Lung microvascular endothelial cell (primary cell): ENCODE measurements at regions not wholly inside any gene's neighbourhood (a gene's known extent, or its start where the extent isn't known, plus 50 kb on each side); places are given as distances from the start of the nearest gene placed in this dataset.
"Not testable (repeated sequence)": the region's sequence is repeated elsewhere in the genome, so short reads cannot be mapped to it uniquely, and the experiment has no call there.

ENCODE experiments used
- DNase-seq, 2 donors: peaks; one replicate each; pipeline versions ENCODE4 v3.0.0 to v3.0.0-alpha.2; 2010; ENCODE audit warnings: low read depth in 2 of 2

DNA sequence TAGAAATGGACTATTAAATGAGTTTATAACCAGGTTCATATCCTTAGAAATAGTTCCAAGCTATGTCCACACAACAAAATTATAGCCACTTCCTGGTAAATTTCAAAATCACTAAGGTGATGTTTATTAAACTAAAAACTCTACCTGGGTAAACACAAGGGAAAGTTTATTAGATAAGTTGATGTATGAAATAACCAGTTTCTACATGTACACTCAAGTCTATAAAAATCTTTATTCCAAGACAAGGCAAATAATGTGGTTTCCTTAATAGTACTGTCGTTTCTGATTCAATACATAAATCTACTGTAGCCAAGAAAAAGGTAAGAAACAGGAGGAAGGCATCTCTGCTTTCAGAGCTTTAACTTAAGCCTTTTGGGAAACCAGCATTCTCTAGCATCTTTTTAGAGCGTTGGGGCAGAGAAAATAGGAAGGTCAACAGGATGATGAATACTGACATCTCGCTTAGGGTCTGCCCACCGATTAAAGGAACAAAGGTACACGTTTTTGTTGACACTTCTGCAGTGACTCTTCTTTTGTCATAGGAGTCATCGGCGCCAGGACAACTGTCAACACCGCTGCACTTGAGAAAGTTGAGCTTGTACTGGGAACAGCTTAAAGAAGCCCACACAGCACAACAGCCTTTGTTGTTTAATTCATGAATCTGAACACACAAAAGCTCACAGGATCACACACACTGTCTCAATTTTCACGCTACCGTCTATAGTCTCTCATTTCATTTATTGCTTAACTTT lies 513.6 kb downstream of the SLCO4C1 start:
- DNase-seq, result no peak

DNA sequence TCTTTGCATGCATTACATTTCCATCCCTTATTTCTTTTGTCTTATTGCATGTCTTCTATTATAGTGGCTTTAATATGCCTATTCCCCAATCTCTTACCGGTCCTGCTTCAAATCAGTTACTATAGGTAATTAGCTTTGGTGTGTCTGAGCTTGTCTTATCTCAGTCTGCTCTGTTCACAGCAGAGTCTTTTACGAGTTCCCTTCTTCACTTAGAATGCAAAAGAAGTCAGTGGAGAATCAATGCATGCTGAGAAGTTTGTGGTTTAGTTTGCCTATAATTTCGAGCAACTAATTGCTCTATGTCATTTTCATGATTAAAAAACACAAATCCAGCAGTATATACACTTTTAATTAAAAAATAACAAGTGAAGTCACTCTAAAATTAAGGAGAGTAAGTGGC lies 545.0 kb downstream of the SLCO4C1 start:
- no peak for DNase-seq

DNA sequence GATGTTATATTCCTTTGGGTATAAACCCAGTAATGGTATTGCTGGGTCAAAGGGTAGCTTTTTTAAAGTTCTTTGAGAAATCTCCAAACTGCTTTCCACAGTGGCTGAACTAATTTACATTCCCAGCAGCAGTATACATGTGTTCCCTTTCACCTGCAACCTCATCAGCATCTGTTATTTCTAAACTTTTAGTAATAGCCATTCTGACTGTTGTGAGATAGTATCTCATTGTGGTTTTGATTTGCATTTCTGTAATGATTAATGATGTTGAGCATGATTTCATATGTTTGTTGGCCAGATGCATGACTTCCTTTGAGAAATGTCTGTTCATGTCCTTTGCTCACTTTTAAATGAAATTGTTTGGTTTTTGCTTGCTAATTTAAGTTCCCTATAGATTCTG lies 553.1 kb downstream of the SLCO4C1 start:
- DNase-seq, result not testable (repeated sequence)

DNA sequence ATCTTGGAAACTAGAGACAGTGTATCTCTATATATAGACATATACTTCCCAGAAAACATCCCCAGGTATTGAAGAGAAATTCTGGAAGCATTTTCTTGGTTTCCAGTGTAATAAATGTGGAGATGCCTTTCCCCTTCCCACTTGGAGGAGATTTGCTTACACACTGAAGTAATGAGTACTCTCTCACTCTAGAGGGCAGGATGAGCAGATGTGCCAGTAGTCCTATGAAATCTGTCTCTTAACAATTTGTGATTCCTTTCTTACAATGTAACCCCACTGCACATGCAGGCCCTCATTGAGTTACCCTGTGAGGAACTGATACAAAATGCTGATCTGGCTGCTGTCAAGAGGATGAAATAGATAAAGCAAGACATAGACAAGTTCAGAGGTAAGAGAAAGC lies 567.2 kb downstream of the SLCO4C1 start:
- DNase-seq, result no peak

DNA sequence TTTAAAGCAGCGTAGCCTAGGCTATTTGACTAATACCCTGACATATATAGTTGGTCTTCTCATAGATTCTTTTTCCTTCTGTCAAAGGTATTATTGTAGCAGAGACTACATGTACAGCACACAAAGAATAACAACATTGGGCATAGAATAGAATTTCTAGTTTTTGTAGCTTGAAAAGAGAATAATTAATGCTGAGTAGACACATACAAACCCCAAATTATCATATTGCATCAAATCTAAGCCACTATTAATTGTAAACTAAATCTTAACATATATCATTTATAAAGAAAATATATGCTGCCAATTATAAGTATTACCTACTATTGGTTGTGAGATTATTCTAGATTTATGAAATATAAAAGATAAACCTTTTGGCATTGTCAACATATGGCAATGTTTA lies 574.5 kb downstream of the SLCO4C1 start:
- no peak for DNase-seq

DNA sequence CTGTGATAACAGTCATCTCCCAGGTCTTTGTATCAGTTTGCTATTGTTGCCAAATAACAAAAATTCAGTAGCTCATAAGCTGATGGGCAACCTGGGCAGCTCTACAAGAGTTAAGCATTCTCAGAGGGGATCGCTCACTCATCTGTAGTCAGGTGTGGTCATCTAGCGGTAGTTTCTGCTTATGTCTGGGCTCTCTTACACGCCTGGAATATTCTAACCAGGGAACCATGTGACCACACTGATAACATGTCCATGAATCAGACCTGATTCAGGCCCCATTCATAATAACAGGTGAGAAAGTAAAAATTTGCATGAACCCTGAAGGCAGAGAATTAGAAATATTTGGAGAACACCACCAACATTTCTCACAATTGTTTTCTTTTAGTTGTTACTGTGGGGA lies 576.1 kb downstream of the SLCO4C1 start:
- DNase-seq, result no peak

DNA sequence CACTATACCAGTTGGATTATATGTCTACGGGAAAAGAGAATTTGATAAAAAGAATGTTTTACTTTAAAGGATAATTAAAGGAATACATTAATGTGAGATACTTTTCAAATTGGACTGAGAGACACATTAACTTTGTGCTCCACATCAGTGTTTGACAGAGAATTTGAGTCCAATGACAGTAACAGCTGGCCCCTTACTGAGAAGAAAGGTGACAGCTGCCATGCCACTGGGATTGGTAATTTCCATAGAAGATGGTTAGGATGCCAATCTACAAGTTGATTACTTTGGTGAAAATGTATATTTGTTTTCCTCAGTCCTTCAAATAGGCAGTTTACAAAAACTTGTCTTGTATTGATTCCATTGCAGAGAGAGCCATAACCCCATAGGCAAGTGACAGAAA lies 578.4 kb downstream of the SLCO4C1 start:
- no peak for DNase-seq

DNA sequence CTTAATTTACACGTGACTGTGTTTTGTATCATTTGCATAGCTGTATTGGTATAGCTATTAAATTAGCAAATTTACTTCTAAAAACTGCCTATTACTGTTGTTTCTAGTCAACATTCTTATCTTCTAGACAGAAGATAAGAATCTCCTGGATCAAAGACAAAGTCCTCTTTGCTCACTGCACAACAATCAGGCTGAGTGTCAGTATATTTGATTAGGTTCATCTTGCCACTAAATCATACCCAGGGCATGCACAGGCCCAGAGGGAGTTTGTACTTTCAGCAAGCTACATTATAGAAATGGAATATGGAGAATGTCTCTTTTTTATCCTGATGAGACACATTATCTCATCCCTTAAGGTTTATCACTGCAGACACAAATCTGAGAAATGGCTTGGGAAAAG lies 579.1 kb downstream of the SLCO4C1 start:
- DNase-seq, result no peak

DNA sequence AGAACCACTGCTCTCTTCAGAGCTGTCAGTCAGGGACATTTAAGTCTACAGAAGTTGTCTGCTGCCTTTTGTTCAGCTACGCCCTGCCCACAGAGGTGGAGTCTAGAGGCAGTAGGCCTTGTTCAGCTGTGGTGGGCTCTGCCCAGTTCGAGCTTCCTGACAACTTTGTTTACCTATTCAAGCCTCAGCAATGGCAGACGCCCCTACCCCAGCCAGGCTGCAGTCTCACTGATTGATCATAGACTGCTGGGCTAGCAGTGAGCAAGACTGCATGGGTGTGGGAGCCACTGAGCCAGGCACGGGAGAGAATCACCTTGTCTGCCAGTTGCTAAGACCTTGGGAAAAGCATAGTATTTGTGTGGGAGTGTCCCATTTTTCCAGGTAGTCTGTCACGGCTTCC lies 580.3 kb downstream of the SLCO4C1 start:
- DNase-seq, result not testable (repeated sequence)

DNA sequence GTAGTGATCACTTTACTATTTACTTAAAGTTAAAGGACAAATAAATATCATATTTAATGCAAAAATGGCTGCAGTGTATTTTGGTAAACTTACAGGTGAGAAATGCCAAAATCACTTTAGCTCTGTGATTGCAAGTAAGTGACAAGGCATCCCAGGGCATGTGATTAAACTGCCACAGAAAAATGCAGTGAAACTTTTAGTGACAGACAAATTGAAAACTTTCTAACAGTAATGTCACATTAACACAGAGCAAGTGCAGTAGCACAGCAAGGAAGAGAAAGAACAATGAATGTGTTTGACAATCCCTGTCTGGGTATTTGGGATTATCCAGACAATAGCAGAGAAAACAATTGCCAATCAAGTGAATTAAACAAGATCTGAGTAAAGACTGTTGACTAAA lies 606.8 kb downstream of the SLCO4C1 start:
- no peak for DNase-seq

DNA sequence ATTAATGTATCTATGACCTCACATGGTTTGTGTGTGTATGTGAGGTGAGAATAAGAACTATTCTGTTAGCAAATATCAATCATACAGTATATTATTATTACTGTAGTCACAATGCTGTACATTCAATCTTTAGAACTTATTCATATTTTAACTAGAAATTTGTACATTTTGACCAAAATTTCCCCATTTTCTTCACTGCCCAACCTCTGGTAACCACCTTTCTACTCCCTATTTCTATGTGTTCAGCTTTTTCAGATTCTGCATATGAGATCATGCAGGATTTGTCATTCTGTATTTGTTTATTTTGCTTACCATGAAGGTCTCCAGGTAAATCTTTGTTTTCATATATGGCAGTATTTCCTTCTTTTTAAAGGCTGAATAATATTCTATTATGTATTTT lies 607.9 kb downstream of the SLCO4C1 start:
- no peak for DNase-seq

DNA sequence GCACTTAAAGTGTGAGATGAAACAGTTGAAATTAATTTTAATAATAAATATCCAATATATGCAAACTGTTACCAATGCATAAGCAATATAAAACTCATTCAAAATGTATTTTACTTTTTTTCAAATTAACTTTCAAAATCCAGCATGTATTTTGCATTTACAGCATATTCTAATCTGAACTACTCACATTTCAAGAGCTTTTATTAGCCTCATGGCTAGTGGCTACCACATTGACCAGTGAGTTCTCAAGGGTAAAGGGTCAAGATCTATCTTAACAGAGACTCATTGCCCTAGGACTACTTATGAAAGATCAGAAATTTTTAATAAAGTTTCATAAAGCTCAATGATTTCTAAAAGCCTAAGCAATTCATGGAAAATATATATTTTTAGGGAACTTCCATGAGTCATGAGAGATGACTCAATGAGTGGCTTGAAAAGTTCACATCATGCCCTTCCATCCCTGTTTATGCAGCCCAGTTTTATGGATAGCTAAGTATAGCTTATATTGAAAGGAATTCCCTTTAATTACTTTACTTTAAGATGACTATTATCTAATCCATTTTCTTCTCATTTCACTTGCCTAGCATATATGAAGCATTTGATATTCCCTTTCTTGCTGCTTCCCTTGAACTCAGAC lies 608.6 kb downstream of the SLCO4C1 start:
- DNase-seq, result no peak

DNA sequence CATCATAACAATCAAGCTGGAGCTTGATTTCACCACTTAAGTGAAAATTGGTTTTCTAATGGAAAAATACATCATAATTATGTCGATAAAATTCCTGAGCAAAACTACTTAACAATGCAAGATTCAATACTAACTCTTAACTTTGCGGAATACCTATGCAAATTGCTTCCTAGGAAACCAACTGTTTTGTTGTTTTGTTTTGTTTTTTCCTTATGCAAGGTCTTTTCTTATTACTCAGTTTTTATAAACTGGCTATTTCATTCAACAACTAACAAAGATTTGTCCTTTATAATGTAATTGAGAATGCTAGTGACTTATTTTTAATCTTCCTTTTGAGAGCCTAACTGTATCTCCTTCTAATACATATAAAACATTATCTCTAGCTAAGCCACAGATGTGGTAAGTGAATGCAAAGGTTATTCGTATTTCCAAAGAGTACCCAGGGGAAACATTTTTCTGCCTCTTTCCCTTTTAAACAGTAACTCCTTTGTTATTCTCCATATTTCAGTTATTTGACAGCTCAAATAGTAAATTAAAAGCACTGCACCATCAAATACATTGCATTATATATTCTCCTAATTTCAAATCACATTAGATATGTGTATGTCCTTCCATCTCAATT lies 609.4 kb downstream of the SLCO4C1 start:
- no peak for DNase-seq

DNA sequence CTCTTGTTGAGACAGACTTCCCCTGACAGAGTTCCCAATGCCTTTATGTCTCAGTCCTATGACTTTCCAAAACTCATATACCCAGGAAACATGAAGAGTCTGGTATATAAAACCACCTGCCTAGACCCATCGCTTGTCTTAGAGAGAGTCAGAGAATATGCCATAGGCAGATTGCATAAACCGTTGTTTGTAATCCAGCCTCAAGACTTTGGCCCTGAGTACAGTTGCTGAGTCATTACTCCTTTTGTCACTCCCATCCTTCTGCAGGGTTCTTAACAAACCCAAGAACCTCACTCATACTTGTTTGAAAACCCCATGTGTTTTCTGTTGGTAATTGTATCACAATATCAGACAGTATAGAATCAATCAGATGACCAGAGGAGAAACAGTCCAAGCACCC lies 616.3 kb downstream of the SLCO4C1 start:
- DNase-seq, result no peak

DNA sequence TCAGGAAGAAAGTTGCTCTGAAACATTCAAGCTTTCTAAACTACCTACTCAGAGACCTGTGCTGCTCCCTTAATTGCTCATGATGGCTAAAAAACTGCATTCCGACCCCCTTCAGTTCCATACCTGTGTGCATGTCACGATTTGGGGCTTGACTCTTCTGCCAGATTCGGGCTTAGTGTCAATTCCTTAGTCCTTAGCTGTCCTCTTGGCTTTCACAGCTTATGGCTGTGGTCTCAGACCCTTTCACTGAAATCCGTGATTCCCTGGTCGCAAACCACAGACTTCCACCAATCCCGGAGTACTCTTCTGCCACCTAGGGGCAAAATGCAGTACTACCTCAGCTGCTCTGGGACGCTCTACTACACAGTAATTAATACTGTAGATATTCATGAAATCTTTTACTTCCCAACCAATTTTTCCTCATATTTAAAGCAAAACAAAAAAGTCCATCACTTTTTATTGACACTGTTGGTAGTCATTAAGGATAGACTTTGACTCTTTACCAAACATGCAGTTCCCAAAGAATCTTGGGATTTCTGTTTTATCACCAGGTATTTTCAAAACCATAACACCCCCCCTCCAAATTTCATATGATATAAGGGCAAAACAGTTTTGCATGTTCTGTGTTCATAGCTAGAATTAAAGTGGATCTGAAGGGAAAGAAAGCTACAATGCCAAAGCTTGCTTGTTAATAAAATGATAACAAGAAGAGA lies 617.4 kb downstream of the SLCO4C1 start:
- DNase-seq, result peak; percentile 50 to 68

DNA sequence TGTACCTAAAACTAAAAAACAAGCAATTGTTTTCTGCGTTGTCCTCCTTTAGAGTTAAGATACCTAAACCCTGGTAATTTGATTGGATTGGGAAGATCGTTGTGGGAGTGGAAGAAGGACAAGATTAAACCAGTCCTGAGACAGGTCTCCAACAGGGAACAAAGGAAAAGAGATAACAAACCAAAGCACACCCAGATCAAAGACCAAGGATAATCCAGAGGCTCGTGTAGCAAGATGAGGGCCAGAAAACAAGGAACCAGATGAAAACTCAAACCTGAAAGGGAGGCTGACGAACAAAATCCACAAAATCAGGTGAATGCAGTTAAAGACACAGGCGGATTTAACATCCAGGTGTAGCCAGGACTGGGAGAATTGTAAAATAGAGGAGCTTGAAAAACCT lies 618.1 kb downstream of the SLCO4C1 start:
- DNase-seq, result no peak

DNA sequence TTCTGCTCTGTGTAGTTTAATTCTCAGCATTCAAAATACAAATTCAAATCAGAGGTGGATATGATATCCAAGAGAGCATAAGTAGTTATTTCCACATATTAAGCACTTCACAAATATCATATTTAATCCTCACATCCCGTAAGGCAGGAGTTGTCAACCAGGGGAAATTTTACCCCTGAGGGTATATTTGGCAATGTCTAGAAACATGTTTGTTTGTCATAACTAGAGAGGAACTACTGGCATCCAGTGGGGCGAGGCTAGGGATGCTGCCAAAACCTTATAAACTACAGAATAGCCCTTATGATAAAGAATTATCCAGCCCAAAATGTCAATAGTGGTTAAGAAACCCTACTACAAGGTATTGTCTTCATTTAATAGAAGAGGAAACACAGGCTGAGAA lies 619.4 kb downstream of the SLCO4C1 start:
- DNase-seq, result no peak

DNA sequence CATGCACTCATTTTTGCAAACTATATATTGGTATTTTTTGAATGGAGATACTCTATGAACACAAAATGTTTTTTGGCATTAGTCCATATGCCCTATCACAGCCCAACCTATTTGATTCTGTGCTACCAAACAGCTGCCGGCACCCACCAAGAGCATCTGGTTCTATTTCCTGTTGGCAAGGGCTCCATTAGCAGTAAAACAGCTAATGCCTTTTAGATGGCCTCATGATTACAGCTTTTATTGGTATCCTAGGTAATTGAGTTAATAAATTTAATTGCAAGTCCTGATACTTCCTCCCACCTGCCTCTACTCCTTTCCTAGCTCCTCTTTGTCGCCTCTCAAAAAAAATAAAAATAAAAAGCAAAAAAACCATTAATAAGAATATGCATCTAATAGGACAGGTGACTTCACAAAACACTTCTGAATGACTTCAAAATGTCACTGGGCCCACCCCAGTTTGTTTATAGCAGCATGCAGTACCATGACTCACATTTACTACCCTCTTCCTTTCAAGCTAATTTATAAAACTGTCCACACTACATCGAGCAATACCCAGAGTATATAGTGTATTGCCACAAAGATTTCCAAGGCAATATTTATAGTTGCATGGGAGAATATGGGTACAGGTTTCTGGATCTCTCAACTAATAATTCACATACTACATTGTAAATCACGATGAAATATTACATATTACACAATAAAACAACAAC lies 620.4 kb downstream of the SLCO4C1 start:
- no peak for DNase-seq

DNA sequence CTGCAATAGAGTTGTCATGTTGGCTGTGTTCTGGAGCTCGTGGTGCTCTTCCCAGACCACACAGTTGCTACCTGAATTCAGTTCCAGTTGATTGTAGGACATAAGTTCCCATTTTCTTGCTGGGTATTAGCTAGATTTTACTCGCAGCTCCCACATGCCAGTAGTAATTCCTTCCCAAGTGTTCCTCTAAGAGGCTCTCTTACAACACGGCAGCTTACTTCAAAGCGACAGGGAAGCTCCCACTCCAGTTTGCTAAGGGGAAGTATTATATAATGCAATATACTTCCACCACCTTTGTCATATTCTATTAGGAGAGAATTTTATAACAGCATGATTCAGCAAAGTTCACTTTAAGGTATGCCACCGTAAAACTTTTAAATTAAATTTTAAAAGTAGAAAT lies 623.0 kb downstream of the SLCO4C1 start:
- DNase-seq, result no peak

DNA sequence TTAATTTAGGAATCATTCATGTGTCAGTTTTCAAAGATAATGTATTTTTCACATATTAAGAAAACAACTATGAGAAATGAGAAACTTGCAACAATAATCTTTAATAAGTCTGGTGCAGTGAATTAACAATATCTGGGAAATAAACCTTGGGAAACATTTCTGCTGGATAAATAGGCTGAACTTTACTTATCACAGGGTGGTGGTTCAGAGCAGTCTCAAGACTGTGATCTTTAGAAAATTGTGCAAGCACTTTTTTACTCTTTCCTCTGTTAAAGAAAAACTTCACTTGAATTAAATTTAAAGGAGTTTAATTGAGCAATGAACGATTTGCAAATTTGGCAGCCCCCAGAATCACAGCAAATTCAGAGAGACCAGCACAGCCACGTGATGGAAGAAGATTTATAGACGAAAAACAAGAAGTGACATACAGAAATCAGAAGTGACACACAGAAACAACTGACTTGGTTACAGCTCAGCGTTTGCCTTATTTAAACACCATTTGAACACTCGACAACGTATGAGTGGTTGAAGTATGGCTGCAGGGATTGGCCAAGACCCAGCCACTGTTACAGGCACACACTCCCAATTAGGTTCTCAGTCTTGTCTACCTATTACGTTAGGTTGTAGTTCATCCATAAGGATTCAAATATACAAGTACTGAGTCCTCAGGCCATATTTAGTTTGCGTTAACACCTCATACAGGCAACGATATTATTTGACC lies 631.9 kb downstream of the SLCO4C1 start:
- no peak for DNase-seq

DNA sequence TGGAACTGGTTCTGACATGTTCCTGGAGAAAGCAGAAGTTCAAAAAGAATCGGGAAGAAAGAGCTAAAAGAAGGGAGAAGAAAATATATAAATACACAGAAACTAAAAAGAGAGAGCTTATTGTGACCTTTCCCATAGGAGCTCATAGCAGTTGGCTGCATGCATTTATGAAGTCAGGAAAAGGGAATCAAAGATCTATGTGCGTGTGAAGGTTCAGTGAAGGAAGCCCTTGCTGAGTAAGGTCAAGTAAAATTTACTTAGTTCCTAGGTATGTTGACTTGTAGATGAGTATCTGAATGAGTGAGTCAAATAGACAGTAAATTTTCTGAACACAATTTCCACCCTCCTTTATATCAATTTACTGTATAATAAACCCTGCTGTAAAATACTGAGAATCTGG lies 632.5 kb downstream of the SLCO4C1 start:
- DNase-seq, result no peak
